Activated CD4-positive, alpha-beta T cell treated with anti-CD3 and anti-CD28 coated beads for 24 hours (primary cell): ENCODE measurements at regions not wholly inside any gene's neighbourhood (a gene's known extent, or its start where the extent isn't known, plus 50 kb on each side); places are given as distances from the start of the nearest gene placed in this dataset.
"Not testable (repeated sequence)": the region's sequence is repeated elsewhere in the genome, so short reads cannot be mapped to it uniquely, and the experiment has no call there.

Experiments
- DNase-seq, 2 donors: peaks; one replicate each; pipeline ENCODE4 v3.0.0-alpha.2; 2020; ENCODE audit warnings: low read depth in 2 of 2

GRCh38 chr14:52124791-52125684 is 56.2 kb upstream of the NID2 start:
- no peak for DNase-seq

- not testable (repeated sequence) for DNase-seq
These were observed 53.3 kb upstream of the NID2 start for GRCh38 chr14:52122163-52122562.

- DNase-seq = no peak
These were observed 52.6 kb upstream of the NID2 start for GRCh38 chr14:52121441-52121840.

GRCh38 chr14:52119030-52119429 is 50.2 kb upstream of the NID2 start:
- DNase-seq = no peak
